Spinal cord (tissue), 9 donors: ENCODE measurements at regions not wholly inside any gene's neighbourhood (a gene's known extent, or its start where the extent isn't known, plus 50 kb on each side); places are given as distances from the start of the nearest gene placed in this dataset.

Source experiments
- DNase-seq, 6 donors: peaks; one replicate each; pipeline versions ENCODE4 v3.0.0 to v3.0.0-alpha.2; 2013 to 2015; ENCODE audit warnings: low spot score in 6 of 6, low read depth in 4 of 6
- H3K27ac ChIP-seq: one replicate; pipeline ENCODE4 v1.5.1; 2013; ENCODE audit warnings: low read depth, low read length, control low read depth
- H3K27me3 ChIP-seq: one replicate; pipeline ENCODE4 v1.6.1; 2013; ENCODE audit warnings: low read length; ENCODE audit not compliant: control insufficient read depth, insufficient read depth
- H3K36me3 ChIP-seq: one replicate; pipeline ENCODE4 v1.6.1; 2013; ENCODE audit warnings: low read length; ENCODE audit not compliant: control insufficient read depth, insufficient read depth
- H3K4me1 ChIP-seq: one replicate; pipeline ENCODE4 v1.6.1; 2013; ENCODE audit warnings: low read length; ENCODE audit not compliant: control insufficient read depth, insufficient read depth
- H3K4me3 ChIP-seq: one replicate; pipeline ENCODE4 v1.5.1; 2013; ENCODE audit warnings: low read depth, low read length, control low read depth
- H3K9me3 ChIP-seq: one replicate; pipeline ENCODE4 v1.6.1; 2013; ENCODE audit warnings: low read length; ENCODE audit not compliant: control insufficient read depth, insufficient read depth
- WGBS: methylation state at CpG from one replicate; pipeline ENCODE4 v1.1.5; 2013; ENCODE audit warnings: missing lambda C conversion rate; ENCODE audit not compliant: insufficient coverage; 5-methylcytosine and 5-hydroxymethylcytosine counted together
- donor health status: healthy.

DNA sequence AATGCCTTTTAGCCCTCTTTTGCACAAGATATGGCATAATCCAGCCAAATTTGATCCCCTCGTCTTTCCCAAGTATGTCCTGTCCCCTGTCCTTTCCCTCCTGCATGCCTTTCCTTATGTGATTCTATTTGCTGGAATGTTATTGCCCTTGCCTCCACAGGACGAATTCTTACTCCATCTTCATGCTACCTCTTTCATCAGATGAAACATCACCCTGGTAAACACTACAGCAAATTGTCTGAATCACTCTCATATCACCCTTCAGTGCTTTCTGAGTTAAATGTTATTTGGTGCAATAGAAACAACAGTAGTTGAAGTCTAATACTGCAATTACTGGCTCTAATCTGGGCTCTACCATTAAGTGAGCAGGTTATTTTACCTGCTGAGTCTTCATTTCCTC lies 52.2 kb upstream of the FAT1 start:
- Histone ChIP-seq H3K4me1 (no peaks in the 10 kb centered on the region), H3K27me3 (no peaks in the 10 kb centered on the region), H3K4me3 (no peak overlapping the region), H3K27ac (no peak overlapping the region), H3K9me3 (no peaks in the 10 kb centered on the region), H3K36me3 (no peaks in the 10 kb centered on the region)
- DNase-seq, result peak in 1 of 6 donors; percentile 59
- WGBS, result no CpG with 5 or more reads among the region's 2 CpGs

DNA sequence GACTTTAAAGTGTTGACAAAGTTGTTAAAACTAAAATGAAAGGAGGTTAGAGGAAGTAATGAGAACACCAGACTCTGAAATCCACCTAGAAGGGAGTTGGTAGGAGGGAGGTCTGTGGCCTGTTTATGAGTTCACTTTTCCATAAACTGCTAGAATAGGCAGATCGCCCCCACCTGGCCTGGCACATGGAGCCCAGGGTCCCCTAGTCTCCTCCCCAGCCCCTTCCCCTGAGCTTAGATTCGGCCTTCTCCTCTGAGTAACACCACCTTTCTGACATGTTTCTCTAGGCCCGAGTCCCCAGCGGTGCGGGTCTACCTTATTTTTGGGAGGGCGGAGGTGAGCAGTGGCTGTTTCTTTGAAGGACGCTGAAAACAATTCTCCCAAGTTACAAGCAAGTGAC lies 54.5 kb upstream of the FAT1 start:
- H3K4me1 ChIP-seq, result no peaks in the 10 kb centered on the region
- 89% methylated on average over 3 of the region's 7 CpGs for WGBS
- H3K36me3 ChIP-seq, result no peaks in the 10 kb centered on the region
- no peak overlapping the region for H3K27ac ChIP-seq
- H3K9me3 ChIP-seq, result no peaks in the 10 kb centered on the region
- DNase-seq, result no peak
- no peak overlapping the region for H3K4me3 ChIP-seq
- no peaks in the 10 kb centered on the region for H3K27me3 ChIP-seq

DNA sequence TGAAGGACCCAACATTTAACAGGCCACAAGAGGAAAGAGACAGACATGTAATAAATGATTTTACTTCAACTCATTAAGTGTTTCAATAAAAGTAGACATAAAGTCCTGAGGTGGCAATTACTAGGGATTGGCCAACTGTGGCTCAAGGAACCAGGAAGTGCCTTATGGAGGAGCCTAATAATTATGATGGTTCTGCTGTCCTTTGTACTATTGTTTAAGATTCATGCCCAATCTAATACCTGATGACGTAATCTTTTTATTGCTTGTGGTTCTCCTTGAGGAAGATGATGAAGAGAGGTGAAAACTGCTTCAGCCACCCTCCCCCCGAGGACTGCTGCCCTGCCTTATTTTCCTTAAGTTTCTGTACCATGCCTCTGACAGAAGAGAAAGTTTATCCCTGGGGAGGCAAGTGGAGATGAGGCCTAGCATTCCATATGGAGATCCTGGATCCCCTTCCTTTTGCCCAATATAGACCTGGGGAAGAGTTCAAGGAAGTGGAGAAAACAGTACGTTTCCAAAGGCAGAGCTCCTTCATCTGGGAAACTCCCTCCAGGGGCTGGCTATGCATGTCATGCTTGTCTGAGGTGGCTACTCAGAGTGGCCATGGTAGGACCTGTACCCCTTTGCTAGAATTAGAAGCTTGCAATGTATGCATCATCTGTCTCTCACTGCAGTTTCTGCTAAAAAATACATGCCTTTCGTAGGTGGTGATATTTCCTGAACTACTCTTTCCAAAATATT lies 56.8 kb upstream of the FAT1 start:
- no CpG with 5 or more reads among the region's 4 CpGs for WGBS
- H3K27ac ChIP-seq, result no peak overlapping the region
- no peak overlapping the region for H3K4me3 ChIP-seq
- no peak for DNase-seq
- H3K36me3 ChIP-seq, result no peaks in the 10 kb centered on the region
- no peaks in the 10 kb centered on the region for H3K27me3 ChIP-seq
- H3K9me3 ChIP-seq, result no peaks in the 10 kb centered on the region
- no peaks in the 10 kb centered on the region for H3K4me1 ChIP-seq

DNA sequence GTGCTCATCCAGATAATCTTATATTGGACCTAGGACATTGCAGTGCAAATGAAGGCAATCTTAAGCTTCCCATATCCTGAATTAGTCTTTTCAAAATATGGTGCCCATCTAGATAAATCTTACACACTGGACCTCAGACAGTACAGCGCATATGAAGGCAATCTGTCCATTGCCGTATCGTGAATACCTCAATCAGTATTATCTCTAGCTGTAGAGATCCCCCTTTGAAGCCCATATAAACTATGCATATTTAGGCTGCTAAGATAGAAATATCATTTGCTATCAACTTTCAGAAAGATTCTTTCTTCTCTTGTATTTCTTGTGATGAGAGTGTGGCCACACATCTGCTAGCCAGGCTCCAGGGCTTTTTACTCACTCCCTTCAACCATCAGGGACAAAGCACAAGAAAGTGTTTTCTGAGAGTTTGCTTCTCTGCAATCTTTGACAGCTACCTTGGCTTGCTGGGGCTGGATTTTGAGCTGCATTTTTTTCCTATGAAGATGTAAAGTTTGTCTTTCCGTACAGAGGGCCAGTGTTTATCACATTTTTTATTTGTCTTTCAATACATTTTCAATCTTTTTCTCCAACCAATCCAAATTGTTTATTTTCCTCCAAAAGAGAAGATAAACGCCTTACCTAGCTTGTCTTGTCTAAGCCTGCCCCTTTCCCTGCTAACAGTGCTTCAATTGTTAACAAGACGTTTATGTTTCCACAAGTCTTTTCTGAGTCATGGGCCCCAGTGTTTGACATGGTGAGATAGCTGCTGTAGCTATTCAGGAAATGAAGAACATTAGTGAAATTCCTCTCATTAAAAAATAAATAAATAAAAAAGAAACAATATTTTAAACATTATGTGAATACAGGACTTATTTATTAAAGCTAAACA lies 57.6 kb upstream of the FAT1 start:
- H3K27ac ChIP-seq, result no peak overlapping the region
- H3K27me3 ChIP-seq, result no peaks in the 10 kb centered on the region
- no peak overlapping the region for H3K4me3 ChIP-seq
- no peaks in the 10 kb centered on the region for H3K4me1 ChIP-seq
- no peaks in the 10 kb centered on the region for H3K36me3 ChIP-seq
- no peak for DNase-seq
- no peaks in the 10 kb centered on the region for H3K9me3 ChIP-seq
- 43% methylated on average over 1 of the region's 6 CpGs for WGBS

DNA sequence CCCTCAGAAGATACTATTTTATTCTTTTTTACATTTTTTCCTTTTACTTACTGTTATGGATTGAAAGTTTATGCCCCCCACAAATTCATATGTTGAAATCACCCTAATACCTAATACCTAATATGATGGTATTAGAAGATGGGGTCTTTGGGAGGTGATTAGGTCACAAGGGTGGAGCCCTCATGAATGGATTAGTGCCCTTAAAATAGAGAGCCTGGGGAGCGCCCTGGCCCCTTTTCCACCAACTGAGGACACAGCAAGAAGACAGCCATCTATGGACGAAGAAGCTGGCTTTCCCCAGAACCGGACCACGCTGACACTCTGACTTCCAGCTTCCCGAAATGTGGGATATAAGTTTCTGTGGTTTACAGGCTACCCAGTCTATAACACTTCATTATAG lies 58.6 kb upstream of the FAT1 start:
- DNase-seq, result no peak
- H3K36me3 ChIP-seq, result no peaks in the 10 kb centered on the region
- H3K9me3 ChIP-seq, result no peaks in the 10 kb centered on the region
- no peaks in the 10 kb centered on the region for H3K27me3 ChIP-seq
- H3K27ac ChIP-seq, result no peak overlapping the region
- no peaks in the 10 kb centered on the region for H3K4me1 ChIP-seq
- H3K4me3 ChIP-seq, result no peak overlapping the region
- no CpG with 5 or more reads among the region's 5 CpGs for WGBS

DNA sequence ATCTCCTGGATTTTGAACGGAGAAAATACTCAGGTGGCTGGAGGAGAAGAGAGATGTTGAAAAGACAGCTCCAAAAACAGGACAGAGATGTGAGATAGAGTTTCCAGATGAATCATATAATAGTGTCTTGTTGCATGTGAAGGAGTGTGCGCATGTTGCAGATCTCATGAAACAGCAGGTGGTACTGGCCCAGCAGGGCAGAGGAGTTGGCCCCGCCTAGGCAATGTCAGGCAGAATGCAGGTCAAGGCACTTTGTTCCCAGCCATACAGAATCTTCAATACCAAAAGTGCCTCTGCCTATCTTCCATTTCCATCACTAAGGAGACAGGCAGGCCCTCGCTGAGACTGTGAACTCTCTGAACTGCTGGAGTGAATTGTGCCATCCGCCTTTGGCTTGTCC lies 63.9 kb upstream of the FAT1 start:
- 84% methylated on average over 5 of the region's 5 CpGs for WGBS
- H3K27me3 ChIP-seq, result no peaks in the 10 kb centered on the region
- DNase-seq, result no peak
- no peaks in the 10 kb centered on the region for H3K9me3 ChIP-seq
- no peaks in the 10 kb centered on the region for H3K36me3 ChIP-seq
- no peak overlapping the region for H3K4me3 ChIP-seq
- no peaks in the 10 kb centered on the region for H3K4me1 ChIP-seq
- no peak overlapping the region for H3K27ac ChIP-seq

DNA sequence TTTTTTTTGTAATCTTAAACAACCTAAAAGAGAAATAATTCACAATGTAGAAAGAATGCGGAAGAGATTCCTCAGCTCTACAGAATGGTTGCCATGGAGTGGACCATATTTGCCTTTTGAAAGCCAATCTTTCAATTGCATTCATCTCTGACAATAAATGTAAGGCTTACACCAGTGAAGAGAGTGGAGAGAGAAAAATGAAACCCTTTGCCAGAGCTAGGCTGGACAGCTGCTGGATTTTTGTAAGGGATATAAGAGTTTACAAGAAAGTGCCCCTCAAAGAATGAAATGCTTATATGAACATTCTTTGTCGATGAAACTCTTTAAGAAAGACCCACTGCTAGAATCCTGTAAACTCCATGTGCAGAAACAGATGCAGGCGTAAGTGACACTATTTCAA lies 66.0 kb upstream of the FAT1 start:
- no CpG with 5 or more reads among the region's 3 CpGs for WGBS
- Histone ChIP-seq H3K27me3 (no peaks in the 10 kb centered on the region), H3K4me3 (no peak overlapping the region), H3K27ac (no peak overlapping the region), H3K4me1 (no peaks in the 10 kb centered on the region), H3K36me3 (no peaks in the 10 kb centered on the region), H3K9me3 (no peaks in the 10 kb centered on the region)
- peak in 1 of 6 donors; percentile 21 for DNase-seq

DNA sequence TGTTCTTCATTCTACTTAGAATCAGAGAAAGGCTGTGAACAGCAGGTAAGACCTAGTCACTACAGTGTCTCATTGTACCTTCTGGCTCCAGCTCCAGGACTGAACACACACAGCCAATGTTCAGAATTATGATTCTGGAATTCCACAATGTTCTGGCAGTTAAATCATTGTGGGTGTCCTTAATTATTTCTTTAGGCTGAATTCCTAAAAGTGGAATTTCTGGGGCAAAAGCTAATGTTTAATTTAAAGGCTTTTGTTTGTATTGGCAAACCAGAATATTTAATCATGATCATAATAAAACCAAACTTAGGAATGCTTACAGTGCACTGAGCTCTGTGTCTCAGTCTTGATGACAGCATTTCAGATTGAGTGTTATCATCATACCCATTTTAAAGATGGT lies 67.0 kb upstream of the FAT1 start:
- Histone ChIP-seq H3K4me1 (no peaks in the 10 kb centered on the region), H3K27me3 (no peaks in the 10 kb centered on the region), H3K9me3 (no peaks in the 10 kb centered on the region), H3K27ac (no peak overlapping the region), H3K36me3 (no peaks in the 10 kb centered on the region), H3K4me3 (no peak overlapping the region)
- no peak for DNase-seq

DNA sequence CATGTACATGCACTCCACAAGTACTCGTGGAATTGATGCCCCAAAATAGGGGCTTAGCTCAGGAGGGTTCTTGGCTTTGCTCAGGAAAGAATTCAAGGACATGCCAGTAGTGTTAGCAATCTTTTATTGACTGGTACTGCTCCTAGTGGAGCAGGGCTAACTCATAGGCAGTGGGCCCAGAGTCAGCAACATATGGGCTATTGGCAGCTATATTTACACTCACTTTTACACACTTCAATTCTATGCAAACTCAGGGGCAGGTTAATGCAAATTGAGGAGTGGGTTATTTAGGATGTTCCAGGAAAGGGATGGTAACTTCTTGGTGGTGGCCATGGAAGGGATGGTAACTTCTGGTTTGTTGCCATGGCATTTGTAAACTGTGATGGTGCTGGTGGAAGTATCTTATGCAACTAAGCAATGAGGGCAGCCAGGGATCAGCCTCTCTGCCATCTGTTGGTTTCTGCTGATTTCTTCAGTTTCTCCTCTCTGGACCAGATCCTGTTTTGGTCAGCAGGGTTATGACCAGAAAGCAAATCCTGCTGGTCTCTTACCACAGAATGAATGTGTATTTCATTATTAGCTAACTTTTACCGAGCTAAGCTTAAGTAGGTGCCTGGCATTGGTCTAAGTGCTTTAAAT lies 69.2 kb upstream of the FAT1 start:
- Histone ChIP-seq H3K4me1 (no peaks in the 10 kb centered on the region), H3K36me3 (no peaks in the 10 kb centered on the region), H3K27ac (no peak overlapping the region), H3K4me3 (no peak overlapping the region), H3K27me3 (no peaks in the 10 kb centered on the region), H3K9me3 (no peaks in the 10 kb centered on the region)
- DNase-seq, result no peak
- 100% methylated on average over 1 of the region's 2 CpGs for WGBS
